SJCRH30 (cell line): ENCODE measurements at regions not wholly inside any gene's neighbourhood (a gene's known extent, or its start where the extent isn't known, plus 50 kb on each side); places are given as distances from the start of the nearest gene placed in this dataset.

Experiments
- DNase-seq, 2 experiments: peaks; one replicate each; pipeline ENCODE4 v3.0.0-alpha.2; 2015 to 2020
- H3K27ac ChIP-seq: fragments of 250-450 bp; sonication (Bioruptor Pico); 2 replicates; pipeline ENCODE4 v1.5.1; 2020; ENCODE audit warnings: mild to moderate bottlenecking, moderate library complexity
- H3K27me3 ChIP-seq: fragments of 250-450 bp; sonication (Bioruptor Pico); 2 replicates; pipeline ENCODE4 v1.5.1; 2020; ENCODE audit warnings: mild to moderate bottlenecking, moderate library complexity
- H3K36me3 ChIP-seq: fragments of 250-450 bp; sonication (Bioruptor Pico); 2 replicates; pipeline ENCODE4 v1.5.1; 2020; ENCODE audit warnings: mild to moderate bottlenecking, moderate library complexity
- H3K4me1 ChIP-seq: fragments of 250-450 bp; sonication (Bioruptor Pico); 2 replicates; pipeline ENCODE4 v1.5.1; 2020; ENCODE audit warnings: mild to moderate bottlenecking, moderate library complexity
- H3K4me3 ChIP-seq: fragments of 250-450 bp; sonication (Bioruptor Pico); 2 replicates; pipeline ENCODE4 v1.5.1; 2020; ENCODE audit warnings: mild to moderate bottlenecking, moderate library complexity
- H3K9me3 ChIP-seq: fragments of 250-450 bp; sonication (Bioruptor Pico); replicated peaks from 2 replicates; pipeline ENCODE4 v1.5.1; 2020; ENCODE audit warnings: mild to moderate bottlenecking, moderate library complexity

- DNase-seq: peak; percentile 18 to 44
These were observed 220.7 kb upstream of the DEFB112 start for GRCh38 chr6:50270415-50270814.

GRCh38 chr6:50271266-50271665 lies 221.5 kb upstream of the DEFB112 start:
- no peak for DNase-seq
- H3K4me3 ChIP-seq: no peak overlapping the region
- H3K27me3 ChIP-seq: no peaks in the 10 kb centered on the region
- H3K4me1 ChIP-seq: peaks cover 10% of the 10 kb centered on the region
- H3K27ac ChIP-seq: no peak overlapping the region; the same call in 1 of the 2 replicates
- H3K9me3 ChIP-seq: peaks cover 3% of the 10 kb centered on the region; the same call in 1 of the 2 replicates
- H3K36me3 ChIP-seq: no peaks in the 10 kb centered on the region

More at GRCh38 chr6:50270415-50270814, 220.7 kb upstream of the DEFB112 start:
- no peaks in the 10 kb centered on the region for H3K36me3 ChIP-seq
- H3K4me1 ChIP-seq: peaks cover 10% of the 10 kb centered on the region
- peak overlapping the region; percentile 6; the same call in 1 of the 2 replicates for H3K27ac ChIP-seq
- 0 out of 2 replicates have a peak, but pooled peaks cover 3% of the 10 kb centered on the region for H3K9me3 ChIP-seq
- H3K4me3 ChIP-seq: no peak overlapping the region
- no peaks in the 10 kb centered on the region for H3K27me3 ChIP-seq

GRCh38 chr6:50271817-50272216 lies 222.1 kb upstream of the DEFB112 start:
- no peak for DNase-seq
- peaks cover 3% of the 10 kb centered on the region; the same call in 1 of the 2 replicates for H3K9me3 ChIP-seq
- peaks cover 10% of the 10 kb centered on the region for H3K4me1 ChIP-seq
- H3K36me3 ChIP-seq: no peaks in the 10 kb centered on the region
- no peak overlapping the region for H3K4me3 ChIP-seq
- H3K27me3 ChIP-seq: no peaks in the 10 kb centered on the region
- no peak overlapping the region for H3K27ac ChIP-seq

GRCh38 chr6:50272611-50273010 lies 222.9 kb upstream of the DEFB112 start:
- Histone ChIP-seq H3K4me3 (no peak overlapping the region), H3K9me3 (peaks cover 3% of the 10 kb centered on the region; the same call in 1 of the 2 replicates), H3K36me3 (no peaks in the 10 kb centered on the region), H3K27me3 (no peaks in the 10 kb centered on the region), H3K4me1 (peaks cover 10% of the 10 kb centered on the region), H3K27ac (no peak overlapping the region)
- peak; percentile 11 to 28 for DNase-seq

- Histone ChIP-seq H3K36me3 (no peaks in the 10 kb centered on the region), H3K4me3 (no peak overlapping the region), H3K9me3 (peaks cover 3% of the 10 kb centered on the region; the same call in 1 of the 2 replicates), H3K4me1 (no peaks in the 10 kb centered on the region), H3K27ac (no peak overlapping the region), H3K27me3 (no peaks in the 10 kb centered on the region)
- DNase-seq: no peak
These were observed 227.1 kb upstream of the DEFB112 start for GRCh38 chr6:50276771-50277261.

- no peak overlapping the region for H3K27ac ChIP-seq
- peaks cover 3% of the 10 kb centered on the region; the same call in 1 of the 2 replicates for H3K9me3 ChIP-seq
- no peaks in the 10 kb centered on the region for H3K4me1 ChIP-seq
- no peaks in the 10 kb centered on the region for H3K27me3 ChIP-seq
- H3K36me3 ChIP-seq: no peaks in the 10 kb centered on the region
- no peak overlapping the region for H3K4me3 ChIP-seq
- no peak for DNase-seq
These were observed 228.0 kb upstream of the DEFB112 start for GRCh38 chr6:50277774-50278173.

- Histone ChIP-seq H3K36me3 (no peaks in the 10 kb centered on the region), H3K9me3 (no peaks in the 10 kb centered on the region; the same call in 1 of the 2 replicates), H3K4me3 (no peak overlapping the region), H3K4me1 (no peaks in the 10 kb centered on the region), H3K27ac (no peak overlapping the region), H3K27me3 (no peaks in the 10 kb centered on the region)
- DNase-seq: no peak
These were observed 228.9 kb upstream of the DEFB112 start for GRCh38 chr6:50278663-50279062.

GRCh38 chr6:50285735-50286134 lies 236.0 kb upstream of the DEFB112 start:
- Histone ChIP-seq H3K27me3 (no peaks in the 10 kb centered on the region), H3K36me3 (no peaks in the 10 kb centered on the region), H3K4me3 (no peak overlapping the region), H3K27ac (no peak overlapping the region), H3K4me1 (peaks cover 7% of the 10 kb centered on the region), H3K9me3 (no peaks in the 10 kb centered on the region)
- no peak for DNase-seq

GRCh38 chr6:50288241-50288640 lies 238.5 kb upstream of the DEFB112 start:
- Histone ChIP-seq H3K27me3 (no peaks in the 10 kb centered on the region), H3K27ac (no peak overlapping the region), H3K36me3 (no peaks in the 10 kb centered on the region), H3K4me1 (peaks cover 7% of the 10 kb centered on the region), H3K9me3 (no peaks in the 10 kb centered on the region), H3K4me3 (no peak overlapping the region)
- DNase-seq: no peak

- Histone ChIP-seq H3K27ac (peak overlapping the region; percentile 18; the same call in 1 of the 2 replicates), H3K27me3 (no peaks in the 10 kb centered on the region), H3K9me3 (no peaks in the 10 kb centered on the region), H3K36me3 (no peaks in the 10 kb centered on the region), H3K4me3 (no peak overlapping the region), H3K4me1 (peaks cover 7% of the 10 kb centered on the region)
- no peak for DNase-seq
These were observed 239.2 kb upstream of the DEFB112 start for GRCh38 chr6:50288881-50289280.

GRCh38 chr6:50289366-50289765 lies 239.6 kb upstream of the DEFB112 start:
- H3K4me3 ChIP-seq: no peak overlapping the region
- no peaks in the 10 kb centered on the region for H3K27me3 ChIP-seq
- H3K27ac ChIP-seq: peak overlapping the region; percentile 18; the same call in 1 of the 2 replicates
- H3K9me3 ChIP-seq: no peaks in the 10 kb centered on the region
- H3K4me1 ChIP-seq: peaks cover 7% of the 10 kb centered on the region
- no peaks in the 10 kb centered on the region for H3K36me3 ChIP-seq
- DNase-seq: no peak

- H3K9me3 ChIP-seq: no peaks in the 10 kb centered on the region
- no peak overlapping the region for H3K27ac ChIP-seq
- no peak for DNase-seq
- H3K27me3 ChIP-seq: no peaks in the 10 kb centered on the region
- H3K4me3 ChIP-seq: no peak overlapping the region
- no peaks in the 10 kb centered on the region for H3K4me1 ChIP-seq
- no peaks in the 10 kb centered on the region for H3K36me3 ChIP-seq
These were observed 251.6 kb upstream of the DEFB112 start for GRCh38 chr6:50301307-50301706.

GRCh38 chr6:50305660-50306059 lies 255.9 kb upstream of the DEFB112 start:
- no peak for DNase-seq
- Histone ChIP-seq H3K27me3 (no peaks in the 10 kb centered on the region), H3K4me1 (no peaks in the 10 kb centered on the region), H3K9me3 (no peaks in the 10 kb centered on the region), H3K4me3 (no peak overlapping the region), H3K36me3 (no peaks in the 10 kb centered on the region), H3K27ac (no peak overlapping the region)

GRCh38 chr6:50318536-50318935 lies 268.8 kb upstream of the DEFB112 start:
- H3K27ac ChIP-seq: no peak overlapping the region
- no peak overlapping the region for H3K4me3 ChIP-seq
- no peaks in the 10 kb centered on the region for H3K4me1 ChIP-seq
- no peak for DNase-seq
- H3K9me3 ChIP-seq: no peaks in the 10 kb centered on the region
- no peaks in the 10 kb centered on the region for H3K36me3 ChIP-seq
- no peaks in the 10 kb centered on the region for H3K27me3 ChIP-seq

GRCh38 chr6:50330347-50330746 lies 280.6 kb upstream of the DEFB112 start:
- Histone ChIP-seq H3K4me3 (no peak overlapping the region), H3K9me3 (no peaks in the 10 kb centered on the region), H3K4me1 (no peaks in the 10 kb centered on the region), H3K27ac (no peak overlapping the region), H3K36me3 (no peaks in the 10 kb centered on the region), H3K27me3 (no peaks in the 10 kb centered on the region)
- no peak for DNase-seq

GRCh38 chr6:50330963-50331362 lies 281.2 kb upstream of the DEFB112 start:
- H3K4me1 ChIP-seq: no peaks in the 10 kb centered on the region
- no peak overlapping the region for H3K27ac ChIP-seq
- H3K27me3 ChIP-seq: no peaks in the 10 kb centered on the region
- no peaks in the 10 kb centered on the region for H3K9me3 ChIP-seq
- no peak for DNase-seq
- H3K4me3 ChIP-seq: no peak overlapping the region
- H3K36me3 ChIP-seq: no peaks in the 10 kb centered on the region
